ENCODE measurements at regions not wholly inside any gene's neighbourhood (a gene's known extent, or its start where the extent isn't known, plus 50 kb on each side); places are given as distances from the start of the nearest gene placed in this dataset.

GRCh38 chr3:132786890-132787289 is 64.7 kb upstream of the NPHP3 start:
- TF ChIP-seq CTCF (IDR thresholded peaks at IDR 0.05) (no peak), REST (IDR thresholded peaks at IDR 0.05; ENCODE audit: insufficient read depth in 1 of 2, low read depth in 2 of 2, low read length in 1 of 2) (no peak), POLR2AphosphoS5 (IDR thresholded peaks at IDR 0.05; ENCODE audit: low read depth, low read length) (no peak), TCF7L2 (IDR thresholded peaks at IDR 0.05; ENCODE audit: low read depth, low read length) (no peak), SIN3A (IDR thresholded peaks at IDR 0.05; ENCODE audit: borderline replicate concordance, insufficient read depth, low read depth, low read length) (no peak)

Measured in Panc1 (cell line).